ENCODE measurements at regions not wholly inside any gene's neighbourhood (a gene's known extent, or its start where the extent isn't known, plus 50 kb on each side); places are given as distances from the start of the nearest gene placed in this dataset.

- 91 to 94% methylated on average over 9 of the region's 9 CpGs for WGBS, 2 donors
- H3K4me1 ChIP-seq = peaks cover 8% of the 10 kb centered on the region
- H3K27me3 ChIP-seq = no peaks in the 10 kb centered on the region
- DNase-seq = no peak
- TF ChIP-seq POLR2A (IDR thresholded peaks at IDR 0.05) = no peak
- TF ChIP-seq, protein P1, sequence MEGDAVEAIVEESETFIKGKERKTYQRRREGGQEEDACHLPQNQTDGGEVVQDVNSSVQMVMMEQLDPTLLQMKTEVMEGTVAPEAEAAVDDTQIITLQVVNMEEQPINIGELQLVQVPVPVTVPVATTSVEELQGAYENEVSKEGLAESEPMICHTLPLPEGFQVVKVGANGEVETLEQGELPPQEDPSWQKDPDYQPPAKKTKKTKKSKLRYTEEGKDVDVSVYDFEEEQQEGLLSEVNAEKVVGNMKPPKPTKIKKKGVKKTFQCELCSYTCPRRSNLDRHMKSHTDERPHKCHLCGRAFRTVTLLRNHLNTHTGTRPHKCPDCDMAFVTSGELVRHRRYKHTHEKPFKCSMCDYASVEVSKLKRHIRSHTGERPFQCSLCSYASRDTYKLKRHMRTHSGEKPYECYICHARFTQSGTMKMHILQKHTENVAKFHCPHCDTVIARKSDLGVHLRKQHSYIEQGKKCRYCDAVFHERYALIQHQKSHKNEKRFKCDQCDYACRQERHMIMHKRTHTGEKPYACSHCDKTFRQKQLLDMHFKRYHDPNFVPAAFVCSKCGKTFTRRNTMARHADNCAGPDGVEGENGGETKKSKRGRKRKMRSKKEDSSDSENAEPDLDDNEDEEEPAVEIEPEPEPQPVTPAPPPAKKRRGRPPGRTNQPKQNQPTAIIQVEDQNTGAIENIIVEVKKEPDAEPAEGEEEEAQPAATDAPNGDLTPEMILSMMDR (IDR thresholded peaks at IDR 0.05) = no peak
- H3K36me3 ChIP-seq (ENCODE audit: low read depth, missing control alignments) = no peaks in the 10 kb centered on the region
- no peak overlapping the region for H3K27ac ChIP-seq
- no peak overlapping the region for H3K4me3 ChIP-seq
- no peaks in the 10 kb centered on the region for H3K9me3 ChIP-seq
- intact Hi-C loops (cut with DNase I; ENCODE audit: low total_unique reads) = no loop called here
These were observed 333.8 kb upstream of the TNP1 start for GRCh38 chr2:217193431-217194340.

GRCh38 chr2:217192366-217192765 lies 332.5 kb upstream of the TNP1 start:
- 87 to 89% methylated on average over 2 of the region's 2 CpGs for WGBS, 2 donors
- Histone ChIP-seq H3K27me3 (no peaks in the 10 kb centered on the region), H3K4me1 (peaks cover 13% of the 10 kb centered on the region), H3K4me3 (no peak overlapping the region), H3K27ac (no peak overlapping the region), H3K36me3 (ENCODE audit: low read depth, missing control alignments) (no peaks in the 10 kb centered on the region), H3K9me3 (no peaks in the 10 kb centered on the region)
- intact Hi-C loops (cut with DNase I; ENCODE audit: low total_unique reads) = no loop called here
- TF ChIP-seq, protein P1 (IDR thresholded peaks at IDR 0.05) = no peak
- no peak for DNase-seq

- TF ChIP-seq, protein P1 (IDR thresholded peaks at IDR 0.05) = no peak
- TF ChIP-seq POLR2A (IDR thresholded peaks at IDR 0.05) = no peak
- no peak overlapping the region for H3K27ac ChIP-seq
- H3K4me3 ChIP-seq = no peak overlapping the region
- peaks cover 15% of the 10 kb centered on the region for H3K4me1 ChIP-seq
- no peaks in the 10 kb centered on the region for H3K36me3 ChIP-seq (ENCODE audit: low read depth, missing control alignments)
- no peaks in the 10 kb centered on the region for H3K27me3 ChIP-seq
- 97 to 98% methylated on average over 2 of the region's 2 CpGs for WGBS, 2 donors
- intact Hi-C loops (cut with DNase I; ENCODE audit: low total_unique reads) = no loop called here
- H3K9me3 ChIP-seq = no peaks in the 10 kb centered on the region
- DNase-seq = no peak
These were observed 329.9 kb upstream of the TNP1 start for GRCh38 chr2:217189747-217190146.

- Histone ChIP-seq H3K4me3 (no peak overlapping the region), H3K27ac (no peak overlapping the region), H3K9me3 (no peaks in the 10 kb centered on the region), H3K27me3 (no peaks in the 10 kb centered on the region), H3K4me1 (peaks cover 17% of the 10 kb centered on the region), H3K36me3 (ENCODE audit: low read depth, missing control alignments) (no peaks in the 10 kb centered on the region)
- WGBS, 2 donors = 87 to 90% methylated on average over 6 of the region's 6 CpGs
- intact Hi-C loops (cut with DNase I; ENCODE audit: low total_unique reads) = no loop called here
- no peak for DNase-seq
- TF ChIP-seq POLR2A (IDR thresholded peaks at IDR 0.05) = no peak
- TF ChIP-seq, protein P1 (IDR thresholded peaks at IDR 0.05) = no peak
These were observed 329.3 kb upstream of the TNP1 start for GRCh38 chr2:217189131-217189530.

All from testis (tissue), 2 donors.